HL-60 (cell line): ENCODE measurements at regions not wholly inside any gene's neighbourhood (a gene's known extent, or its start where the extent isn't known, plus 50 kb on each side); places are given as distances from the start of the nearest gene placed in this dataset.

Source experiments
- DNase-seq, 2 experiments: peaks; one replicate each; pipeline ENCODE4 v3.0.0-alpha.2; 2010 to 2020; ENCODE audit warnings: low read depth in 1 of 2, low spot score in 1 of 2
- H3K27ac ChIP-seq: fragments of 250-450 bp; sonication (Bioruptor Pico); replicated peaks from 2 replicates; pipeline ENCODE4 v1.5.1; 2020; ENCODE audit warnings: mild to moderate bottlenecking, moderate library complexity
- H3K27me3 ChIP-seq: fragments of 250-450 bp; sonication (Bioruptor Pico); 2 replicates; pipeline ENCODE4 v1.5.1; 2021; ENCODE audit warnings: mild to moderate bottlenecking, moderate library complexity; ENCODE audit not compliant: insufficient read depth, poor library complexity, severe bottlenecking
- H3K4me3 ChIP-seq: replicated peaks from 2 replicates; pipeline ENCODE4 v1.5.1; 2011; ENCODE audit warnings: mild to moderate bottlenecking, control low read depth, low read length; ENCODE audit not compliant: insufficient read depth
- CTCF ChIP-seq: IDR thresholded peaks from one replicate; pipeline ENCODE4 v1.5.1; 2011; ENCODE audit warnings: low read length, control low read depth, inconsistent platforms; ENCODE audit not compliant: insufficient read depth
- GABPA ChIP-seq: IDR thresholded peaks from 2 replicates; pipeline ENCODE4 v1.6.1; 2012; ENCODE audit warnings: low read depth
- POLR2AphosphoS5 ChIP-seq: IDR thresholded peaks from 2 replicates; pipeline ENCODE4 v1.6.1; 2012; ENCODE audit warnings: low read depth
- REST ChIP-seq: IDR thresholded peaks from 2 replicates; pipeline ENCODE4 v1.6.1; 2012; ENCODE audit warnings: low read depth; ENCODE audit not compliant: insufficient replicate concordance
- SPI1 ChIP-seq: IDR thresholded peaks from 2 replicates; pipeline ENCODE4 v1.6.1; 2012; ENCODE audit warnings: low read depth, mild to moderate bottlenecking, borderline replicate concordance

- DNase-seq = no peak
- TF ChIP-seq CTCF (no peak), POLR2AphosphoS5 (no peak), GABPA (no peak), SPI1 (no peak)
- Histone ChIP-seq H3K4me3 (no peak overlapping the region), H3K27me3 (no peaks in the 10 kb centered on the region), H3K27ac (no peak overlapping the region)
Observed at GRCh38 chr5:164153469-164154172, 648.2 kb downstream of the MAT2B start.

GRCh38 chr5:164170814-164171213 is 665.4 kb downstream of the MAT2B start:
- Histone ChIP-seq H3K27ac (no peak overlapping the region), H3K27me3 (no peaks in the 10 kb centered on the region), H3K4me3 (no peak overlapping the region)
- DNase-seq = no peak
- TF ChIP-seq SPI1 (no peak), CTCF (no peak), GABPA (no peak), POLR2AphosphoS5 (no peak), REST (no peak)

GRCh38 chr5:164175083-164175482 is 669.7 kb downstream of the MAT2B start:
- Histone ChIP-seq H3K27ac (no peak overlapping the region), H3K27me3 (no peaks in the 10 kb centered on the region), H3K4me3 (no peak overlapping the region)
- DNase-seq = no peak
- TF ChIP-seq POLR2AphosphoS5 = no peak
- no peak for TF ChIP-seq CTCF
- TF ChIP-seq SPI1 = no peak
- no peak for TF ChIP-seq GABPA
- no peak for TF ChIP-seq REST

GRCh38 chr5:164179406-164179805 is 674.0 kb downstream of the MAT2B start:
- no peak for TF ChIP-seq GABPA
- TF ChIP-seq SPI1 = no peak
- no peak for TF ChIP-seq CTCF
- no peak for TF ChIP-seq REST
- no peak for TF ChIP-seq POLR2AphosphoS5
- no peak for DNase-seq
- Histone ChIP-seq H3K27ac (no peak overlapping the region), H3K4me3 (no peak overlapping the region), H3K27me3 (no peaks in the 10 kb centered on the region)
